GM20000 (cell line): ENCODE measurements at regions not wholly inside any gene's neighbourhood (a gene's known extent, or its start where the extent isn't known, plus 50 kb on each side); places are given as distances from the start of the nearest gene placed in this dataset.

Experiments
- DNase-seq: peaks from one replicate; pipeline ENCODE4 v3.0.0; 2012; ENCODE audit warnings: low spot score
- TF ChIP-seq, protein P1 (sequence below): IDR thresholded peaks from 2 replicates; pipeline ENCODE4 v1.5.1; 2012; ENCODE audit warnings: mild to moderate bottlenecking, control low read depth; ENCODE audit errors: extremely low read depth, missing control alignments

GRCh38 chr5:38680094-38680825 is 123.8 kb upstream of the LIFR start:
- TF ChIP-seq, protein P1, sequence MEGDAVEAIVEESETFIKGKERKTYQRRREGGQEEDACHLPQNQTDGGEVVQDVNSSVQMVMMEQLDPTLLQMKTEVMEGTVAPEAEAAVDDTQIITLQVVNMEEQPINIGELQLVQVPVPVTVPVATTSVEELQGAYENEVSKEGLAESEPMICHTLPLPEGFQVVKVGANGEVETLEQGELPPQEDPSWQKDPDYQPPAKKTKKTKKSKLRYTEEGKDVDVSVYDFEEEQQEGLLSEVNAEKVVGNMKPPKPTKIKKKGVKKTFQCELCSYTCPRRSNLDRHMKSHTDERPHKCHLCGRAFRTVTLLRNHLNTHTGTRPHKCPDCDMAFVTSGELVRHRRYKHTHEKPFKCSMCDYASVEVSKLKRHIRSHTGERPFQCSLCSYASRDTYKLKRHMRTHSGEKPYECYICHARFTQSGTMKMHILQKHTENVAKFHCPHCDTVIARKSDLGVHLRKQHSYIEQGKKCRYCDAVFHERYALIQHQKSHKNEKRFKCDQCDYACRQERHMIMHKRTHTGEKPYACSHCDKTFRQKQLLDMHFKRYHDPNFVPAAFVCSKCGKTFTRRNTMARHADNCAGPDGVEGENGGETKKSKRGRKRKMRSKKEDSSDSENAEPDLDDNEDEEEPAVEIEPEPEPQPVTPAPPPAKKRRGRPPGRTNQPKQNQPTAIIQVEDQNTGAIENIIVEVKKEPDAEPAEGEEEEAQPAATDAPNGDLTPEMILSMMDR, result no peak
- no peak for DNase-seq

DNA sequence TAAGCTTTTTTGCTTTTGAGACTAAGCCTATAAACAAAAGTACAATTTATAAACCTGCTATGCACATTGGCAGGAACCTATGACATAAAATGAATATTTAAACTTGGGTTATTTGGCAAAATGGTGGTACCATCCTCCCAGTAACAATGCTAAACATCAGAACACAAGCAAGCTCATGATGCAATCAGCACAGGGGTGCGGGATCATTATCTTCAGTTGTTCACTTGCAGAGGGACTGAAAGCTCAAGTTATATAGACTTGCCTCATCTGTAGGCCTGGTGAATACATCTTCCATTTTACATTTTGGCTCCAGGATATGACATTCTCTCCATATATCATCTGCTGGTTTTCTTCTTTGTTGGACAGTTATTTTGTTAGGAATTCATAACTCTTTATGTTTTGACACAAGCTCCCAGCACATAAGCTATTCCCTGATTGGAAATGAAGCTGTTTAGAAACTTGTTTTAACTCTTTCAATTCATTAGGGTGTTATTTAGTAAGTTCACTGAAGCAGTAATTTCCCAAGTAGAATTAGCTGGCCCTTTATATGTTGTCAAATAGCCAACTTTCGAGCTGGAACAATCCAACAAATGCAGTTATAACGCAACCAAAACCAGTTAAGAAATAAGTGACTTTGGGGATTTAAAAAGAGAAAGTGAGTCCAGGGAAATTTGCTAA is 124.7 kb upstream of the LIFR start:
- TF ChIP-seq, protein P1, result no peak
- DNase-seq, result no peak

GRCh38 chr5:38681966-38682365 is 125.5 kb upstream of the LIFR start:
- TF ChIP-seq, protein P1, result no peak
- no peak for DNase-seq

DNA sequence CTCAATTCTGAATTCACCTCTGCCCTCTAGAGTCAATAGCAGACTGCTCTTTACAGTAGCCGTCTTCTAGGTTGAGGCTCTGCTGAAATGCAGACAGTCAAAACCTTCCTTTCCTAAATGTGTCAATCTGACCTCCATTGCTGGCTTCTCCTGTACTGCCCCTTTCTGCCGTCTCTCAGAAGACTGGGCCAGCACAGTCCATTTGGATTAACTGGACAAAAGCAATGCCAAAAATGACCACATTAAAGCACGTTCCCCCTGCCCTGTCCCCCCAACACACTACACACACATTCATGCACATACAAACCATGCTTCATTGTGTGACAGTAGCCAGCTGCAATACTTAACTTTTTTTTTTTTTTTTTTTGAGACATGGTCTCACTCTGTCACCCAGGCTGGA is 130.2 kb upstream of the LIFR start:
- no peak for DNase-seq
- TF ChIP-seq, protein P1, result no peak

DNA sequence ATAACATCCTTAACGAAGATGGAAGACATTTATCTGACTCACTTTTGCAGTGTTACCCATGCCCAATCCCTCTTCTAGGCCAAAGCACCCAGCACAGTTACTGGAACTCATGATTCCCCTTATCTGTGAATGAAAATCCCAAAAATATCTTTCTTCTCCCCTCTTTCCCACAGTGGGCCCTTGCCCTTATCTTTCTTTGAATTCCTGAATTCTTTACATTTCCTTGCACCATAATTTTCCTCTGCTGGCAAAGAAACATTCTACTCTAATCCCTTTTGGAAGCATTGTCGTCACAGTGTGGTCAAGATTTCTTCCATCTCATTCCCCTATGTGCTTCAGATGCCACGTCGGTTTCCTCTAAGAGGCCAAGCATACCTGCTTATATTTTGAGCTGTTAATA is 135.9 kb upstream of the LIFR start:
- TF ChIP-seq, protein P1, result no peak
- DNase-seq, result no peak

DNA sequence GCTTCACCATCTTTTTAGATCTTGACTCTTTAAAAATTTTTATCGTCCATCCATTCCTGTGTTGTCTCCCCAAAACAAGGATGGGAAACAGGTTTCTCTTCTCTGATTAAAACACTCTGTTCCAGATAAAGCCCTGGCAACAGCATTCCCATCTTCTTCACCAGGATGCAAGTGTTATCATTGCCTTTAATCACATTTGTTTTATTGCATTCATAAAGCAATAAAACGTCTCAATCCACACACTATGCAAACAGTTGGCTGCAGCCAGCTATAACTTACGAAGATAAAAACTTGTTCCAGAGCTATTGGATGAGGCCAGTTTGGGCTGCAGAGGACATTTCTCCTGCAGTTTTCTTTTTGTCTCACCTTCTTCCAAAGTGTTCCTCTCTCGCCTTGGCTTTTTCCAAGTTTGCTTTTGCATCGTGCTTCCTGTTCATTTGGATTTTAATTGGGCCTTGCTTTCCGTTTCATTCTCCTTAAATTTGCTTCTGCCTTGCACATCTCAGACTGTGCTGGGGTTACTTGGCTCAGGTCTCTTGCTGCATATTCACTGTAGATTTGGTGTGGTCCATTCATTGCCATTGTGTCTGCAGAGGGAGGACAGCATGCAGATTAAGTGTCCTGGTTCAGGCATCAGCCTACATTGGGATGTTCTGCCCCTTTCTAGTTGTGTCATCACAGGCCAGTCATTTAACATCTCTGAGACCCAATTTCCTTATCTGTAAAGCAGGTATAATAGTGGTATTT is 136.5 kb upstream of the LIFR start:
- no peak for DNase-seq
- TF ChIP-seq, protein P1, result no peak
